Adrenal gland (tissue), 5 donors: ENCODE measurements at regions not wholly inside any gene's neighbourhood (a gene's known extent, or its start where the extent isn't known, plus 50 kb on each side); places are given as distances from the start of the nearest gene placed in this dataset.

Experiments used
- POLR2A ChIP-seq, 2 donors: fragments of 450-650 bp; IDR thresholded peaks; one replicate each; pipeline ENCODE4 v1.6.1; 2017; ENCODE audit warnings: antibody characterized with exemption in 2 of 2, mild to moderate bottlenecking in 2 of 2, moderate library complexity in 1 of 2
- TF ChIP-seq, protein P1 (sequence below), 6 experiments: fragments of 450-650 bp in 4 of 6; fragments of 200-600 bp in 2 of 6; sonication (generic) in 1 of 6; IDR thresholded peaks; 1 replicate in 5 of 6; 2 replicates in 1 of 6; pipeline versions ENCODE4 v1.5.1 to v1.8.0; 2016 to 2021; ENCODE audit warnings: antibody characterized with exemption in 6 of 6, mild to moderate bottlenecking in 2 of 6, moderate library complexity in 1 of 6
- donor health status: DM: no; HTN: no; CAD: no.

DNA sequence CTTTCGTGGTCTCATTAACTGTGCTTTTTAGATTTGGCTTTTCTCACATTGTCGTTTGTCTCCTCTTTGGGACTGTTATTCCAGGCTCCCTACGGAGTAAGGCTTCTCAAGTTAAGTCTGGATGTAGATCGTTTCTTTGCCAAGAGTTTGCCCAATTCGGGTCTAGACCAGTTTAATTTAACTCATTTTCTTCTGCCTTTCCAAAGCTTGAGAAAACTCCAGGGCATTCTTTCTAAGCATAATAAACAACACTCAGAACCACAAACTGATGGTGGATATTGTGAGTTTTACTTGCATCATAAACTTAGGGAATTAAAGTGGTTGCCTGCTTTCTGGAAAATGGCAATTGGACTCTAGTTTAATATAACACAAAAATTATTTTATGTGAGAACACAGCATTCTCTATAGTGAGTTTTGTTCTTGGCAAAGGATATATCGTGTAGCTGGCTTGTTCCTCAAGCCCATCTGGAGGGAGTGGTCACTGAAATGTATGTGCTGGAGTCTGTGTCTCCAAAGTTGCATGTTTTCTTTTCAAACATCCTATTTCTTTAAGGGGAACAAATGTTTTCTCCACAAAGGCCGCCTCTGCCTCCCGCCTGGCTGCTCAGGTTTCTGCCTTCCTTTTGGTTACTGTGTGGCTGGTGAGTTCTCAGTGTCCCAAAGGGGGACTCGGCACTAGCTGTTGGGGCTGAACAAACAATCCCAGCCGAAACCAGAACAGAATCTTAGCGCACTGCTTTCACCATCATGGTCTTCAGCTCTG is 211.3 kb upstream of the FBN2 start:
- no peak for TF ChIP-seq POLR2A (IDR thresholded peaks at IDR 0.05)
- TF ChIP-seq, protein P1, sequence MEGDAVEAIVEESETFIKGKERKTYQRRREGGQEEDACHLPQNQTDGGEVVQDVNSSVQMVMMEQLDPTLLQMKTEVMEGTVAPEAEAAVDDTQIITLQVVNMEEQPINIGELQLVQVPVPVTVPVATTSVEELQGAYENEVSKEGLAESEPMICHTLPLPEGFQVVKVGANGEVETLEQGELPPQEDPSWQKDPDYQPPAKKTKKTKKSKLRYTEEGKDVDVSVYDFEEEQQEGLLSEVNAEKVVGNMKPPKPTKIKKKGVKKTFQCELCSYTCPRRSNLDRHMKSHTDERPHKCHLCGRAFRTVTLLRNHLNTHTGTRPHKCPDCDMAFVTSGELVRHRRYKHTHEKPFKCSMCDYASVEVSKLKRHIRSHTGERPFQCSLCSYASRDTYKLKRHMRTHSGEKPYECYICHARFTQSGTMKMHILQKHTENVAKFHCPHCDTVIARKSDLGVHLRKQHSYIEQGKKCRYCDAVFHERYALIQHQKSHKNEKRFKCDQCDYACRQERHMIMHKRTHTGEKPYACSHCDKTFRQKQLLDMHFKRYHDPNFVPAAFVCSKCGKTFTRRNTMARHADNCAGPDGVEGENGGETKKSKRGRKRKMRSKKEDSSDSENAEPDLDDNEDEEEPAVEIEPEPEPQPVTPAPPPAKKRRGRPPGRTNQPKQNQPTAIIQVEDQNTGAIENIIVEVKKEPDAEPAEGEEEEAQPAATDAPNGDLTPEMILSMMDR (IDR thresholded peaks at IDR 0.05) = no peak
